OCI-M2 (cell line): ENCODE measurements at regions not wholly inside any gene's neighbourhood (a gene's known extent, or its start where the extent isn't known, plus 50 kb on each side); places are given as distances from the start of the nearest gene placed in this dataset.

Source experiments
- DNase-seq: peaks from one replicate; lab custom pipeline; 2025; ENCODE audit not compliant: unreplicated experiment; lab: John Stamatoyannopoulos, UW

DNA sequence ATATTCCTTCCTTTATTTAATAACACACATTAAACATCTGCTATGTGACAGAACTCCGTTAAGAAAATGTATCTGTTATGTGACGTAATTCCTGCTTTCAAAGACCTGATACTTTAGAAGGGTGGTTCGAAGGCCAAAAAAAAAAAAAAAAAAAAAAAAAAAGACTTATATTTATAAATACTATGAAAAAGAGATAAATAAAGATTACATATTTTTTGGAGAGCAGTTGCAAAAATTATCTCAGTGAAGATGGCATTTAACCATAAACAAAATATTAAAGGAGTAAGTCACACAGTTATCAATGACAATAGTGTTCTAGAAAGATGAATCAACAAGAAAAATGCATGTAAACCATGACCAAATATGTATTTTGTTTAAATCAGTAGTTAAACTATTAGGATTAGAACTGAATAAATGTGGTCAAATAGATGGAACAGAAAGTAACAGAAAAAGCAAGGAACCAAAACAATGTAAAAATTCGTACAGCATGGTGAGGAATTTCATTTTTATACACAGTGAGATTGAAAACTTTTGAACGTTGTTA lies 612.3 kb upstream of the SLITRK5 start:
- DNase-seq = no peak

DNA sequence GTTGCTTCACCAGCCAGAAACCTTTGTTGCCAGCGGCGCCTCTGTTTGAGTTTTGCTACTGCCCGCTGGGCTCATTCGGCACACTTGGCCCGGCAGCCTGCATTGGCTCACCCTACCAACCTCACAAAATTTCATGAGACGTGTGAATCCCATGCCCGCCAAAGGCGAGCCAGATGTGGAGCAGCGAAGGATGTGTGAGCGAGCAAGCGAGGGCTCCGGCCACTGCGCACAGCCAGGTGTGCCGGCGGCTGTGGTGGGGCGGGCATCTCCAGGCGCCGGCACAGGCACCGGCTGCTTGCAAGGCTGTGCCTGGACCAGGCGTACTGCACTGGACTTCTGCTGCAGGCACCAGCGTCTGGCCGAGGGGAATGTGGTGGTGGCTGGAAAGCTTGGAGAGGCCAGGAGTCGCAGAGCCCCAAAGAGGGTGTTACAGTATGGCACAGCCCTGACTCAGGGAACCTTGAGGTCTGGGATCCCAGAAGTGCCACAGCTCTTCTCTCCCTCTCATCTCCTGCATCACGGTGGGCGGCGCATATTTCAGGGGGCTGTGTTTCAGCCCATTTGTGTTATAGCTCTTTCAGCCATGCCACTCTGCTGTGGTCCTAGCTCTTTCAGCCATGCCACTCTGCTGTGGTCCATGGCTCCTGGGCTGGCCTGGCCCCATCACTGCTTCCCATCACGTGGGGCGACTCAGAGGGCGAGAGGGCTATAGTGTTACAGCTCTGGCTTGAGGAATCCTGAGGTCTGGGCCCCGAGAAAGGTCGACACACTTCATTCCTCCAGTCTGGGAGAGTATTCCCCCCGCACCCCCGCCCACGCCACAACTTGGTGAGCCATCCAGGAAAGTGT lies 592.0 kb upstream of the SLITRK5 start:
- DNase-seq = no peak

DNA sequence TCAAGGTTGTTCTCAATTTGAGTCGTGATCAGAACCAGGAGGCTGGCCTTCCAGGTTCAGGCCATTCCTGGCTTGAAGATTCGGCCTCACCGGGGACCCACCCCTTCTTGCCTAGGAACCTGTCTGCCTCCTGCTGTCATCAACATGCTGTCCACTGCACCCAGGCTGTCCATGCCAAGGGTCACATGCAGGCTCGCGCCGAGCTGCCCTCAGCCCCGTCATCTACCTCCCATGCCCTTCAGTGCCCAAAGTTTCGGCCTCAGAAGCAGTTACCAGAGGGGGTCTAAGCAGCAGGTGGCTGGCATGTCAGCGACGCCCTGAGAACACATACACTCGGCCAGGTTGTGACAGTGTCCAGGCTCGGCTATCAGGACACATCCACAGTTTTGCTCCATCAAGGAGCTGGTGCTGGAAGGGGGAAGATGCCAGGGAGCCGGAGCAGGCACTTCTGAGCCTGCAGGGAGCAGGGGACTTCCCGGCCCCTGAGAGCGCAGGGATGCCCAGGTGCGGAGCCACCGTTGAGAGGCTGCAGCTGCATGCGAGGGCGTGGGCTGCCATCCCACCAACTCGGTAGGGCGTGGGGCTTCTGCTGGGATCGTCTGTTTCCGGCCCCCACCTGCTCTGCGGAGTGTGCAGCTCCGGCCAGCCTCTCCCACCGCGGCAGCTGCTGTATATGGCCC lies 590.9 kb upstream of the SLITRK5 start:
- no peak for DNase-seq

DNA sequence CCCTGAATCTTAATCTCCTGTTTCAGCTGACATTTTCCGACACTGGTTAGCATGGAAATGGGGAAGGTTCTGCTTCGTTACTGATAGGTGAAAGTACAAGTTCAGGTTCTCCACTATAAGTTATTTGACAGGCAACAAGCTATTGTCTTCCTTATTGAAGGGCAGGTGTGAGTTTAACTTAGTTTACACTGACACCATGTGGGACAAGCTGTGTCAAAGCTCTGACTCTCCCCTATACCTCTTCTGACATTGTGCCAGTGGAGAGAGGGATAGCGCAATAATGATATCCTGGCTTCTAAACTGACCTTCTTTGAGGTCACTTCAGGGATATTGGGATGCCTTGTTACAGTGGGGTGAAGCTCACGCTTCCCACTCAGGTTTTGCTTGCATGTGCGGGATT lies 587.0 kb upstream of the SLITRK5 start:
- DNase-seq = no peak

DNA sequence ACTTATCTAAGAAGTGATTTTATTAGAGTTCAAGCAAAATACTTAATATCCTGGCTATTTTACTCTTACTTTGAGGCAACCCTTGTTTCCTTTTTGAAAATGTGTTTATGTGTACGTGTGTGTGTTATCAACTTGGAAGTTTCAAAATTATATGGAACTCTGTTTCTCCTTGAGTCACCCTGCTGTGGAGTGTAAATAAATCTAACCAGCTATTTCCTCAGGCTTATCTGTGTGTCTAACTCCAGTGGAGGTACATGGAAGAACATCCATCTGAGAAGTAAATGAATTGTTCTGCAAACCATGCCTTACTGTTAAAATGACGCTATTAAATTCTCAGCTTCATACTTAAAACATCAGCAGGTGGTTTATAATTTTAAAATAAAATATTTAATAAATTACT lies 583.4 kb upstream of the SLITRK5 start:
- DNase-seq = no peak

DNA sequence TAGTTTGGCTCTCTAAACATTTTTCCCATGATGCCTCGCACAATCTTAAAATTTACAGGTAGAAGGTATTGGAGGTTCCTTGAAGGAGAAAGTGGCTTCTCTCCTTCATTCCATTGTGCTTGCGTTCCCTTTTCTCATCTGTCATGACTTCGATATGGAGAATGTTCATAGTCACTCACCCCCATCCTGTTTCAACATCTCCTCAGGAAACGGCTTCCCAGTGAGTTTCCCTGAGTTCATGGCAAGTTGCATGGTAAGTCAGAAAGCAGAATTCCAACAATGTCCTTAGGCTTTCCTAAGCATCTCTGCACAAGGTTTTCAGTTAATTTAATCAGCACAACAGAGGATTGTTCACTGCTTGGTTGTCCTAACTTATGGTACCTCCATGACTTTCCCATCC lies 581.8 kb upstream of the SLITRK5 start:
- no peak for DNase-seq

DNA sequence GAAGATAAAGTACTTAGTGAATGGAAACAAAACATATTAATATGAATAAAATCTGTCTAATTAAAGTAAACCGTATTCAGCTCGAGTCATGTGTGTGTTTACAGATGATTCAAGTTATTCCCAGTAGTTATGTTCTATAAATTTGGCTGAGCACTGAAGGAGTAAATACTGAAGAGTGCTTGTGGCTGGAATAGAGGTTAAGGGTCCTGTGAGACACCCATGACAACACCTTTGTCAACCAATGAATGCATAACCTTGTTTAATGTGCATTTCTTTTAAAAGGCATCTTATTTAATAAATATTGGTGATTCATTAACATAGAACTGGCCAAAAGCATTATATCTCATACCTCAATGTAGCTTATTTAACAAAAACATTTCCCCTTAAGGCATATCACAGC lies 577.8 kb upstream of the SLITRK5 start:
- DNase-seq = no peak

DNA sequence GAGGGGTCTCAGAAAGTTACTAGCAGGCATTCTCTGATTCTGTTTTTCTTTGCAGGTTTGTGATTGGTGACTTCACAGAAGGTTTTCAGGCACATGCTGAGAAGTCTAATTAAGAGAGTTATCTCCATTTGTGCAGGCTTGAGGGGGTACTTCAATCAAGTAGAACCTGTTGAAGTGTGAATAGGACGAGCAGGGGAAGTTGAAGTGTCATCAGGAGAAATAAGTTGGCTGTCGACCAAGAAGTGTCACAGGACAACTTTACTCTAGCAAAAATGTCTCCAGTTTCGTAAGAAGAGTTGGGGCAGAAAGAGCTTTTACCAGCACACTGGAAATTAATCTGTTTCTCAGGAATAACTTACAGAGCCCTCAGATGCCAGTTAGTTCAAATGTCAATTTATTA lies 576.5 kb upstream of the SLITRK5 start:
- DNase-seq = no peak

DNA sequence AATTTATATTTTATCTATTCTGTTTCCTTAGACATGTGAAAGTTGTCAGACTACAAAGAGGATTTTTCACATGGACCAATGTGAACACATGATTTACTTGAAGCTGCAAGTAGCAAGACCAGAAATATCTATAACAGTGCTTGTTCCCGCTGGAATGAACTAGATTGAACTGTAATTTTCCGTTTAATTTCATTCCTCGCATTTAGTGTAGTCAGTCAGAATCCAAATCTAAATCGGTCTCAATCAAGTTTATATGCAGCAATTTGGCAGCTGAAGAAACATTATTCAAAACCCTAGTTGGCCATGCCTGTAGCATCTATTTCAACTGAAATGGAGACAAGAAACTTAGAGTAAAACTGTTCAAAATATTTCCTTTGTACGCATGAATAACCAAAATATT lies 570.7 kb upstream of the SLITRK5 start:
- DNase-seq = no peak

DNA sequence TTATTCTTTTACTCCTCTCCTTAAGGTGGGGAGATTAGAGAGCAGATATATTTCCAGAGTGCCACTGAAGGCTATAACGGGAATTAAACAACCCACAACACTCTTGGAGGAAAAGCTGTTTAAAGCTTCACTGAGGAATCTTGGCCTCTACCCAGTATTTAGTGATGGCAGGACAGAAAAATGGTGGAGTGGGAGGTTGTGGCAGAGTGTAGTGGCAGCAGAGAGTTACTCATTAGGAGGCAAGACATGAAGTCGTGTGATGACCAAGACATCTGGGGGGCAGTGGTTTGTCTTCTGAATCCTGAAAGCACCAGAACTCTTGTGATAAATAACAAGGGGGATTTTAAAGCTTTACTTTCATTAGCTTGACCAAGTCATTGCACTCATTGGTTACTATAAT lies 563.5 kb upstream of the SLITRK5 start:
- no peak for DNase-seq

DNA sequence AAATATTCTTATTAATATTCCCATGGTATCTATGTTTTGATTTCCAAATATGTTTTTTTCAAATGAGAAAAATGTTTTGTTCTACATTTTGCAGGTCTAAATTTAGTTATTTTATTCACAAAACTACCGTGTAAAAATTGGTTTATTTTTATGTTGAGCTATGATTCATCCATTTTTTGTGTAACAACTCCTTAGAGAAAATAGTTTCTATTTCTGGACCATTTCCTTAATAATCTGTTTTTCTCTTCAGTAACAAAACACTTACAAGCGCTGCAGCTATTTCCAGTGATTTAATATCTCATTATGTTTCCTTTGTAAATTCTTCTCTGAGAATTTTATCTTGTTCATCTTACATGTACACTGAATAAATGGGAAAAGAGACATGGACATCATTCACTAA lies 550.7 kb upstream of the SLITRK5 start:
- DNase-seq = no peak

DNA sequence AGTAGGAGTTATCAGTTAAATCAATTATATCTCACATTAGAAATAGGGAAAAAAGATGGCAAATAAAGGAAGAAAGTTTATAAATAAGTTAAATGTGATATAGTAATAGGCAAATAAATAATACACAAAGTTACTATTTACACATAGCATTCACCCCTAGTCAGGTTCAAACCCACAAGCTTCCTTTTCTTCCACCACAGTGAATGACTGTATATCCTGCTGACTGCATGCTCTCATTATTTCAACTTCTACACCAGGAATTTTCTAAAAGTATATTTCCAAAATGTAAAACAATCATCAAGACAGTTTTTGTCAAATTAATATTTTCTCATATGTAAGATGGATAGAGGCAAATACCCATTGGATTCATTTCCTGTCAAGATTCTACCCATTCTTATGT lies 548.6 kb upstream of the SLITRK5 start:
- no peak for DNase-seq

DNA sequence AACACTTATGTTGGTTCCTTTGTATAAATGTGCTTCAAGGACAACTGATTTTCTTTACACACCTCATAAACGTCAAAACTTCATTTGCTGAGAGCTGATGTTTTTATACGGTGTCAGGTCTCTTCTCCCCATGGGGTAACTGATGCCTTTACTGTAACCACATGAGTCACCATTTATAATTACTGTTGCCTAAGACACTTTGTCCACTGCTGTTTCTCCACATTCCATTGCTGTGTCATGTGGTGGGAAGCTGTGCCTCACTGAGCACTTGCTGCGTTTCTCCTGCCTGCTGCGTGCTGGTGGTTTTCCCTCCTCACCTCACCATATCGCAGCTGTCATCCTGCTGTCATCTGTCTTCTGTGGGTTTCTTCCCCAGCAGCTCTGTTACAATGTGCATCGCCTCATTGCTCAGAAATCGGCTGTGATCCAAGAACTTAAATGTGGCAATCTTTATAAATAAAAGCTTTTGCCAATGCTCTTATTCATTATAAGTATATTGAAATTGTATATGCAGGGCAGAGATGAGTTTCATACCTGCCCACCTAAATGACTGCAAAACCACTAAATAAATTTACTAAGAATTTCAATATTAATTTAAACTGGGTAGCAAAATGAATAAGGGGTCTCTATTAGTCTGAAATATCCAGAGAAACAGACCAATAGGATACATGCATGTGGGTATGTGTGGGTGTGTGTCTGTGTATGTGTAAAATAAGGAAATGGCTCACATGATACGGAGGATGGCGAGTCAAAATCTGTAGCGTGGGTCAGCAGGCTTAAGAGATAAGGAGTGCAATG lies 547.0 kb upstream of the SLITRK5 start:
- DNase-seq = peak; percentile 66

DNA sequence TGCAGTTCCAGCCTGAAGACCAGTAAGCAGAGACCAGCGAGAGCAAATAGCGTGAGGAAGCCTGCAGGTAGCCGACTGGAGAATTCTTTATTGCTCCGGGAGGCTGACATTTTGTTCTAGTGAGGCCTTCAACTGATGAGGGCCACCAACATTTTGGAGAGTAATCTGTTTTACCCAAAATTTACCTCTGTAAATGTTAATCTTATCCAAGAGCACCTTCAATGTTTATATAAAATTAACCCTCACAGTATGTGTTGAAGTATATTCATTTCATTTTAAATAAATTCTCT lies 546.4 kb upstream of the SLITRK5 start:
- no peak for DNase-seq

DNA sequence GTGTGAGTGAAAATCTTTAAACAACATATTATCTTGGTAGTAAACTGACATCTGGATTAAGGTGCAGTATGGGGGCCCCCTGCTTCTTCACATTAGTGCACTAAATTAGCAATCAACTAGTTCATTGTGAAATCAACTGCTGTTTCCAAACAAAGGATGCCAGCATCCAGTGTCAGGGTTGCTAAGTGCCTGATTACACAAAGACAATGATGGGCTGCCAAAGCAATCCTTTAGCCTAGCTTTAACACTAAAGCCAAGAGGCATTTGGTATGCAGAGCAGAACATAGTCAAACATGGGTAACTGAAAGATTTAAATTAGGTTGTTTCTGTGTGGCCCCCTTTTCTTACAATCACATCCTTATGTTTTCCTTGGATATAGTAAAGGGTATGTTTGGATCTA lies 543.1 kb upstream of the SLITRK5 start:
- DNase-seq = no peak

DNA sequence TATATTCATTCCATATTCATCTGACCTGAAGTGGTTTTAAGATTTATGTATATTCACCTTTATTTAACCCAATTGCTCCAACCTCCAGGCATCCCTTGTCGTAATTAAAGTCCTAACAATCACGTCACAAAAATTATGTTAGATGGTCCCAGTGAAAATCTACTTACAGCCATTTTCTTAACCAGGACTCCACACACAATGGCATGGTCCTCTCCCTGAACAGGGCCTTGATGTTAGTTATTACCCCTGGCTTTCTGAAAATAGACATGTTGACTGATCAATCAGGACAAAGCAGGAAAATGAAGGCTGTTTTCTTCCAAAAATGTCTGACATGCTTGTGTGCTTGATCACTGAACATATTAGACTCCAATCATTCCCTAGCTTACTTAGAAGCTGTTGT lies 542.7 kb upstream of the SLITRK5 start:
- DNase-seq = no peak

DNA sequence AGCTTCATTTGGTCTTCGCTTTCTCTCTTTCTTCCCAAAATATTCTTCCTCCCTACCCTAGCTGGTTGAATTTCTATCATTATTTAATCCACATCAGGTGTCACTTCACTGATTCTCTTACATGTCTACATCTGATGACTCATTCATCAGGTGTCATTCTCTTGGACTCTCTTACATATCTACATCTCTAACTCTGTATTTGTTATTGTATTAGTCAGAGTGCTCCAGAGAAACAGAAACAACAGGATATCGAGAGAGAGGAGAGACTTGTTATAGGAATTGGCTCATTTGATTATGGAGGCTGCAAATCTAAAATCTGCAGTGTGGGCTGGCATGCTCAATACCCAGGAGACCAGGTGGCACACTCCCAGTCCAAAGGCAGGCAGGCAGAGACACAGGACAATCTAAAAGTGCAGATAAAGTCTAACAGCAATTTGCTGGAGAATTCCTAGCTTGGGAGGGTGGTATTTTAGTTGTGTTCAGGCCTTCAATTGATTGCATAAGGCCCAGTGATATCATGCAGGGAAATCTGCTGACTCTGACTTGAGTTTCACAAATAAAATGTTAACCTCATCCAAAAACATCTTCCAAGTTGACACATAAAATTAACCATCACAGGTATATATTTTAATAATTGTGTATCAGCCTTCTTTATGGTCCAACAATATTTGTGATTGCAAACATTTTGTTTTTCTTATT lies 541.4 kb upstream of the SLITRK5 start:
- no peak for DNase-seq

DNA sequence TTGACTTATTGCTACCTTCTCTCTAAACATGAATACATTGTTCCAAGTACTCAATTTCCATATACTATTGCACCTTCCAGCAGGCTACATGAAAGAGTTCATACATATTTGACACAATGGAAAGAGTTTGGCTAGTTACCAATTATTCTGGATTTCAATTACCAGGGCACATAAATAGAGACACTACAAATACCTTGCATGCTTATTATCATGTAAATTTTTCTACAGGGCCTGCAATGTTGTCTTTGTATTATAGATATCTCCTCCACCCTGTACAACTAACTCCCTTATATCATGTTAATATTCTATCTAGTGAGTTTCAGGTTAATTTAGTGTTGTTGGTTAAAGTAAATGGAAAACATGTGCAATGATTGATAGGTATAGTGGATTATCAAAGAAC lies 540.7 kb upstream of the SLITRK5 start:
- DNase-seq = no peak

DNA sequence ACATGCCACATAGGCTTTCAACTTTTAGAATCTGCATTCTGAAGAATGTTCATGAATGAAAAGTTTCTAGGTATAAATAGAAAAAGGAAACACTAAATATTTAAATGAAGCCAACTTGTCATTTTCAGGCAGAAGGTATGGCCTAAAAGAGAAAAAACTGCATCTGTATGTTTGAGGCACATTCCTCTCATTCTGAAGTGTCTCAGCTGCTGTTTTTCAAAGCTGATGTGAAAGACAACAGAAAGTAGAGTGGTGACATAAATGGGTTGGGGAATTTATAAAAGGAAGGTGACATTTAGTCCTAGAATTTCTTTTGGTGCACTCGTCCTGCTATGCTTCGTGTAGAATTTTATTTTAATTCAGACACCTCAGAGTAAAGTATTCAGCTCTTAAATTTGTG lies 539.6 kb upstream of the SLITRK5 start:
- DNase-seq = no peak

DNA sequence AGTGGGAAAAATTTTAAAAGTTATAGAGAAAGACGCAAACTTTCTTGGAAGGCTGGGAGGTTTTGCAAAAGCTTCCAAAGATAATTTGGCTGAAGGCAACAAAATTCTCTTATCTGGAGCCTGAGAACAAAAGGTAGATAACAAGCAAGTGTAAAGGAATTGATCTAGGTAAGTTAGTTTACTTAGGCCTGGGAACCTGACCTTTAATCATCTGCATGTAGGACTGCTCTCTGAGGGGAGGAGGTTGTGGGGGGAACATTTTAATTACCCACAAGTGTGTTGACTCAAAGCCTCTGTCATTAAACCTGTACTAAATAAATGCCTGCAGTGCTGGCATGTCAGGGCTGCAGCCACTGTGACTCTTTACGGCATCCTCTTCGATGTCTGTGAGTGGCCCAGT lies 532.3 kb upstream of the SLITRK5 start:
- no peak for DNase-seq

DNA sequence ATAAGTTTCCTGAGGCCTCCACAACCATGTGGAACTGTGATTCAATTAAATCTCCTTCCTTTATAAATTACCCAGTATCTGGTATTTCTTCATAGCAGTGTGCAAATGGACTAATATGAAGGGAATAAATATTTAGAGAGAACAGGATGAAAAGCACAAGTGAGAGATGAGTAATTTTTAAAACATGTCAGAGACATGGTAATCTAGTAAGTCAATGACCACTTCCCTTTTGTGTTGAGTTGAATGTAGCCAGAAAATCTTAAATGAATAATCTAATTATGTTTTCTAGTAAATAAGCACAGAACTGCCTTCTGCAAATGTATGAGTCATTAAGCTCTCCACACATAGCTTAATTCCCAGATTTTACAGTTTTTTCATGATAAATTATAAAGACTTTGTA lies 524.1 kb upstream of the SLITRK5 start:
- DNase-seq = no peak
